GM20431 (cell line): ENCODE measurements at regions not wholly inside any gene's neighbourhood (a gene's known extent, or its start where the extent isn't known, plus 50 kb on each side); places are given as distances from the start of the nearest gene placed in this dataset.

Experiments used
- in situ Hi-C: fragments of 300-500 bp; cut with MseI, MboI; formaldehyde crosslinking; loops from one replicate; pipeline ENCODE4 v1.15.0; 2020; ENCODE audit warnings: low sequenced_read_pairs; ENCODE audit not compliant: unreplicated experiment

DNA sequence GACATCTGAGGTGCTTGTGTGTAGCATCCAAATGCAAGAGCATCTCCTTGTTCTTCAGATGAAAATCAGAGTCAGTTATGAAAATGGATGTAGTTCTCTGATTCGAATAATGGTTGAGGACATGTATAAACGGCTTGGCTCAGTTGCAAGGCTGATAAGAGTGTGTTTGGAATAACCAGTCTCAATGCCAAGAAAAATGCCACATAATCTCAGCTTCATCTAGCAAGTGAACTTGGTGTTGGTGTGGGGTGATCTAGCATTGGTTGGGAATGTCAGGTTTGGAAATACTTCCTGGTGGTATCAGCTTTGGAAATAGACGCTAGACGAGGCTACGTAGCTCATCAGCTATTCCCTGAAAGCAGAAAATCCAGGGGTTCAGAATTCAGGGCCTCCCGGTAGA lies 362.0 kb downstream of the FGF9 start:
- in situ Hi-C loops, result no loop called here

- in situ Hi-C loops, result no loop called here
These were observed 369.1 kb downstream of the FGF9 start for GRCh38 chr13:22039961-22040360.

GRCh38 chr13:22040810-22041364 lies 370.0 kb downstream of the FGF9 start:
- in situ Hi-C loops, result no loop called here

DNA sequence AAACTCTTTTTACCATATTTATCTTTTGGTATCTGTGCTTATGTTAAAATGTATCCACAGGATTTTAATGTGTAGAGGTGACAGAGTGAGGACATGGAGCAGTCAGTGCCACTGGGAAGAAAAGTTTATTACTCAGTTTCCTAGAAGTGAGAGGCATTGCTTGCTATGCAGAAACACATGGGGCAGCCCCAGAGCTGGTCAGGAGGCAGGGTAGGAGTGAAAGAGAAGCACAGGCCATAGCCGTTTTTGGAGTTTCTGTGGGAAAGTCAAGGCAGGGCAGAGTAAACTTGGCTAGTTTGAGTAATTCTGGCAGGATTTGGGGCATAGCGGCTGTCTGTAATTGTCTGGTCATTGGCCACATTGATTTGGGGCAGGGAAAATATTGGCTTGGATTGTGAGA lies 370.9 kb downstream of the FGF9 start:
- in situ Hi-C loops, result no loop called here

DNA sequence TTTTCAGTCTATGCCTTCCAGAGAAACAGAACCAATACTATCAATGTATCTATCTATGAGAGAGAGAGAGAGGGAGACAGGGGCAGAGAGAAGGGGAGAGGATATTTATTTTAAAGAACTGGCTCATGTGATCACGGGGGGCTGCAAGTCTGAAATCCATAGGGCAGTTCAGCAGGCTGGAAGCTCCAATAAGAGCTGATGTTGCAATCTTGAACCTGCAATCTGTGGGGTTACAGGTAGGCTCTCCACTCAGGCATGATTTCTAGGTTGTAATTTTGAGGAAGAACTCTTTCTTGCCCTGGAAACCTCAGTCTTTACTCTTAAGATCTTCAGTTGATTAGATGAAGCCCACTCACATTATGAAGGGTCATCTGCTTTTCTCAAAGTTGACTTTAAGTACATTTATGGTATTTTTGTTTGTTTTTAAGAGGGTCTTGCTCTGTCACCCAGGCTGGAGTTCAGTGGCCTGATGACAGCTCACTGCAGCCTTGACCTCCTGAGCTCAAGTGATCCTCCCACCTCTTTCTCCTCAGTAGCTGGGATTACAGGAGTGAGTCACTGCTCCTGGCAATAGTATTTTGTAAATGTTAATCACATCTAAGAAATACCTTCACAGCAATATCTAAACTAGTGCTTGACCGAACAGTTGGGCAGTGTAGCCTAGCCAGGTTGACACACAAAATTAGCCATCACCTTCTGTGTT lies 376.4 kb downstream of the FGF9 start:
- in situ Hi-C loops, result no loop called here

DNA sequence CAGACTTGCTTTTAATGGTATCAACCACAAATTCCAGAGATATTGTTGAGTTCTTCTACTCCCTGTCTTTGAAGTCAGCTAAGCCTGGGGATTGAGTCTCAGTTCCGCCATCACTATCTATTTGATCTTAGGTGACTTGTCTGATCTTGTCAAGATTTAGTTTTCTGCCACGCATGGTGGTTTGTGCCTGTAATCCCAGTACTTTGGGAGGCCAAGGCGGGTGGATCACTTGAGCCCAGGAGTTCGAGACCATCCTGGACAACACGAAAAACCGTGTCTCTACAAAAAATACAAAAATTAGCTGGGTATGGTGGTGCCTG lies 376.9 kb downstream of the FGF9 start:
- in situ Hi-C loops, result no loop called here

DNA sequence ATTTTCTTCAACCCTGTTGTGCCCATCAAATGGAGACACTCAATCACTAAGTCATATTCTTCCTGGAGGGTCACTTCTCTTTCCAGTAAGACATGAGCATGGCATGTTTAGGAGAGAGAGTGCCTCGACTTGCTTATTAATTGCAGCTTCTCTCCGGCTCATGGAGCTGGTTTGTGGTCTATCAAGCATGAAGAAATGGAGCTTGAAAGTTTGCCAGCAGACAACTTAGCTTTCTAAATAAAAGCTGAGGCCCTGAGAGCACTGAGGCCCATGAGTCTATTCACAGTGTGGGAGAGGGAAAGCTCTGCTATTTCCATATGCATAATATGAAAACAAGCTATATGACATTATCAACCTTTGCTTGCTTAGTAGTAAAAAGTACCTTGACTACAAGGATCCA lies 378.5 kb downstream of the FGF9 start:
- in situ Hi-C loops, result no loop called here

DNA sequence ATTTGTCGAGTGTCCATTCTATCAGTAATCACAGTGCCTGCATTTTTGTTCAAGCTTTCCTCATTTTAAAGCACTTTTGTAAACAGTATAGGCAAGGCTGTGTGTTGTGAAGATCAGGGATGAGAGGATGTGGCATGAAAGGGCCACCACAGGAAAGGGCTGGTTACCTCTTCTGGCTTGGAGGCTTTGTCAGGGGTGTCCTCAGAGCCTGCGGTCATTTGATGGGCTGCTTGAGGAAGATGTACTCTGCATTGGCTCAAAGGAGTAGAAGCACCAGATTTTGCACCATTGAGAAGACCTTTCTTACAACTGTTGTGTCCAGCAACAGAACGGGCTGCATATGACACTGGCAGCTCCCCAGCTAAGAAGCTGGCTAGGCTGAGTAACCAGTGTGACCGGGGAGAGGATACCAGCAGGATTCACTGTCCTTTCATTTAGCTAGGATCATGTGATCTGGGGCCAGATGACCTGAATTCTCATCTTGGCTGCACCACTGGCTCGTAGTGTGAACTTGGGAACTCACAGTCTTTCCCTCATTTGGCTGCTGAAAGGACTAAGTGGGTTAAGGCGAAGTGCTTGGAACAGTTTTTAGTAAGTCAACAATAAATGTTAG lies 380.2 kb downstream of the FGF9 start:
- in situ Hi-C loops, result no loop called here

DNA sequence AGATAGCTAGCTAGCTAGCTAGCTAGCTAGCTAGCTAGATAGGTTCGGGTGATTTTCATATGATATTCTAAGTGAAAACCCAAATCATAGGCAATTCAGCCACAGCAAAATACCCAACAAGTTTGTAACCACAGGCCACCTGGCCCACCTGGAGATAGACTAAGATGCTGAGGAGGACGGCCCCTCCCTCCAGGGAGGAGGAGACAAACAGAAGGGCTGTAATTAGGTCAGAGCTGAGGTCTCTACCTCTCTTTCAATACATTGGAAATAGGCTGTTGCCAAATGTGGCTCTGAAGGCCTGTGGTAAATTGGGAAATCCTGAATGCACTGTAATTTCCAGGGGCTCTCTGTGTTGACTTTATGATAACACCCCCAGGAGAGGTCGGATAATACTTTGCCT lies 382.2 kb downstream of the FGF9 start:
- in situ Hi-C loops, result no loop called here

DNA sequence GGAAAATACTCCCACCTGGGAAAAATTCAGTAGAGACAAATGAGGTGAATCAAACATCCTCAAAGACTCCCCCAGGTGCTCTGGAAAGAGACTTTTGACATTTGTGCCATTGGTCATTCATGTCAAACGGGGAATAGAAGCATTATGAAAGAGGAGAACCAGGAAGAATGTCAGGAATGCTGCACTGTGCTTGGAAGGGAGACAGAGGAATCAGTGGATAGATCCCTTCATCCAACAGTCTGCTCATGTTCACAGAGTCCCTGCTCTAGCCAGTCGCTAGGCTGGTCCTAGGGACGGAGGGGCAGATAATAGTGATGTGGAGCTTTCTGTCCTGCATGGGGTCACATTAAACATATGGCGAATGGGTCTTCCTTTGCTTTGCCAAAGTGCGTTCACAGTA lies 384.4 kb downstream of the FGF9 start:
- in situ Hi-C loops, result no loop called here

DNA sequence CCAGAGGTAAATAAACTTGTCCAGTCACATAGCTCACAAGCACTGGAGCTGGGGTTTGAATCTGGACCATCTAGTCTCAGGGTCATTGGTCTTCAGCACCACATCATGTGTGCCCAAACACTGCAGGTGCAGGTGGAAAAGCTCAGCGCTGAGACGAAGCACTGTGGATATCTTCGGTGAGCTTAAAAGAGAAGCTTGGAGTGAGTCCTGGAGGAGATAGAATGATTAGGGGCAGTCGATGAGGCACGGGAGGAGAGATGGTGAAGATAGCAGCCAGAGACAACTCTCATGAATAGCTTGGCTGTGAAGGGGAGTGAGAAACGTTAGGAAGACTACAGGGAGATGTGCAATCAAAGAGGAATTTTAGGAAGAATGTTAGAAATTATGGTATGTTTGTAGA lies 389.3 kb downstream of the FGF9 start:
- in situ Hi-C loops, result no loop called here

GRCh38 chr13:22061371-22061805 lies 390.5 kb downstream of the FGF9 start:
- in situ Hi-C loops, result no loop called here

DNA sequence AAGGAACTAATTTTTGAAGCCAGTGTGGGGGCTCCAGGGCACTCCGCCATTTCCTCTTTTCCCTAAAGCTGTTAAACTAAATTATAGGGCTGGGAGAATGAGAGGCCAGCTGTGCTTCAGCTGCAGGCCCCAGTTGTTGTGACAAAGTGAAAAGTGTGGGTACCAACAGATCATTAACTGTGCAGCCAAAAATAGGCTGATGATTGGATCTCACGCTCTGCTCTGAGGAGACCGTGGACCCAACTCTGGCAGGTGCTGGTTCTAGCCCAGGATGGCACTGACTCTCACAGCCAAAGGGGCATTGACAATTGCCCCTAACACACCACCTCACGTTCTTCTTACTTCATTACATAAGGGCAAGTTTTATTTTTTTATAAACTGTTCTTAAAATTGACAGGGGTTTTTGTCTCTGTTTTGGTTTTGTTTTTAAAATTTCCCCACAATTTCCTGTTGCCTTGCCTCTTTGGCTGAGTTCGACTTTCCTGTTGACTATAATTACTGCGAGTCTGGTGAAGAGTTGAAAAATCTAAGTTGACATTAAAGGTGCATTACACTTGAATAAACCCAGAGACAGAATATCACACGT lies 391.0 kb downstream of the FGF9 start:
- in situ Hi-C loops, result no loop called here

DNA sequence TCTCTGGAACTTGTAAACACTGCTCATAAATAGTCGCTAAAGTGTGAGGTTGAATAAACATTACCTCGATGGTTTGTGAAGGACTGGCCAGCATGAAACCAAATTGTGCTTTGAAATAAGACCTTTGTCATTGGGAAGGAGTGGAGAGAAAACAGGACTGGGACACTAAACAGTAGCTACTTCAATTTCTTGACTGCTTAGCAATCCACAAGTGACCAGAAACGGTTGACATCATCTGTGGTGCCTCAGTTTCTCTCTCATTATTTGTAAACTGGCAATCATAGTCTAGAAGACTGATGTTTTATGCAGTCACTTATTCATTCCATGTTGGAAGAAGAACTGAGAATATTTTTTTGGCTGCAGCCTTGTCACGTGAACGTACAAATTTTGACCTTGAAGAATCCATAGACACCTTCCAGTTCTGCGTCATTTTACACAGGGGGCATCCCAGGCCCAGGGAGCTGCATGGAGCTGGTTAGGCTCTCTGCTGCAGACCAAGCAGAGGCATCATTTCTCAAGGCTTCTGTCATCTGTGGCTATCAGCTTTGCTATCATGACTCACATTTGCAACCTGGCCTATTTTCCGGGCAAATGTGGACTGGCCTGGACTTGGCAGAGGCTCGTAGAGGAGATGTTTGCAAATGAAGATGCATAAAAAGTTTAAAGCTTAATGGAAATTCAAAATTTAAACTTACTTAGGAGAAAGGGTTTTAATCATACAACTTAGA lies 391.8 kb downstream of the FGF9 start:
- in situ Hi-C loops, result no loop called here

DNA sequence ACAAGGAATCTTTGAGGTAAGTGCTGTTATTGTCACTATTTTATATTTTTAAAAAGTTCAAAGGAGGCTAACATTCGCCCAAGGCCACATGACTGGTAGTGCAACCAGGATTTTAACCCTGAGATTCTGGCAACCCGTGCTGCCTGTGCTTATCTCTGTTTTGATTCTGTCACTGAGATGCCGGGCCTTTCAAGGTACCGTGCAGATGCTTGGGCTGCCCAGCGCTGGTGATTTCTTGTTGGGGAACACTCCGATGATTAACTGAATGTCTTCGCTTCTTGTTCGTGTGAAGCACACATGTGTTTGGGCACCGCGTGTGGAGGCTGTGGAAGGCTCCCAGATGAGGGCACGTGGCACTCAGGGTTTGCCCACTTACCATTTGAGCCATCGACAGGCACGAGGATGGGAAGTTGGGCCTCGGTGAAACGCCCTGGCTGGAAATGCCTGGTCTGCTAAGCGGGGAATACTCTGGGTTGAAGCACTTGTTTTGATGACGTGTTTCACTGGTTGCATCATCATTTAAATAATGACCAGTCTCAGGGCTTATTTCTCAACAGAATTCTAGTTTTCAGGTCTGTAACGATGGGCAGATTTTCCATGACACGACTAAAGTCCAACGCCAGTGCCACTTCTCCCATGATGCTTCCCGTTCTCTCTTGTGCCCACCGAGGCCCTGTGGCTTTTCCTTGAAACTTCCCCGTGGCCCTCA lies 392.7 kb downstream of the FGF9 start:
- in situ Hi-C loops, result no loop called here

- in situ Hi-C loops, result no loop called here
These were observed 394.2 kb downstream of the FGF9 start for GRCh38 chr13:22064854-22065620.

- in situ Hi-C loops, result no loop called here
These were observed 402.8 kb downstream of the FGF9 start for GRCh38 chr13:22073718-22074117.

DNA sequence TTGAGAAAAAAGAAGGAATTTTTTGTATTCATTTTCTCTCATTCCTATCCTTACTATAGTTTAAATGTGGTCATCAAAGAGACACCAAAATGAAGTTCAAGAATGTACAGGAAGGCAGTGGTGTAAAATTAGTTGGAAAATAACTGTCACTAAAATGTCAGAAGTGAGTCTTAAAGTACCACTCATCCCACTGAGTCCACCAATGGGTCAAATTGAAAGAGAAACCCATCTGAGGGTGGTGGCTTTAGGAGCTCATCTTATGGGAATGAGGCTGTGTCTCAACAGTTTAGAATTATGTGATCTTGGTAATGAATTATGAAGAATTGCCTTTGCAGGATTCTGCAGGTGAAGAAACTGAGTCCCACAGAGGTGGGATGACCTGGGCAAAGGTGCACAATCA lies 403.5 kb downstream of the FGF9 start:
- in situ Hi-C loops, result no loop called here

DNA sequence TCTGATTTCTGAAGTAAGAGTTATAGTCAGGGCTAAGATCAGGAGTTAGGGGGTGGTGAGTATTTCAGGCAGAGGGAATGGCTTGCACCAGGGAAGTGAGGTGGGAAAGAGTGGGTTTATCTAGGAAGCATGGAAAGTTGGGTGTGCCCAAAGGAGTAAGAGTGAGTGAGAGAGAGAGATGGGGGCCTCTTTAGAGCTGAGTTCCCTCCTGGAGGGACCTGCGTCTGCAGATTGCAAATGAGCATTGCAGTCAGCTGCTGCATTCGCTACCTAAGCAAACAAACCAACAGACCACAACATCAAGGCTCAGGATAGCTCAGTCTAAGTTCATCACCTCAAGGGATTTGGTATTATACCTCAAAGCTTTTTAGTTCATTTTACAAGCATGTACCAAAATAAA lies 405.8 kb downstream of the FGF9 start:
- in situ Hi-C loops, result no loop called here
